GM12892 (cell line): ENCODE measurements at regions not wholly inside any gene's neighbourhood (a gene's known extent, or its start where the extent isn't known, plus 50 kb on each side); places are given as distances from the start of the nearest gene placed in this dataset.

ENCODE experiments used
- POLR2A ChIP-seq: IDR thresholded peaks from 2 replicates; pipeline ENCODE4 v1.6.1; 2011; ENCODE audit warnings: low read depth, low read length, control low read depth
- POLR2AphosphoS5 ChIP-seq: IDR thresholded peaks from 2 replicates; pipeline ENCODE4 v1.6.1; 2011; ENCODE audit warnings: low read depth, low read length, control low read depth
- TAF1 ChIP-seq: IDR thresholded peaks from 2 replicates; pipeline ENCODE4 v1.6.1; 2011; ENCODE audit warnings: low read depth, mild to moderate bottlenecking, control low read depth, low read length, borderline replicate concordance

DNA sequence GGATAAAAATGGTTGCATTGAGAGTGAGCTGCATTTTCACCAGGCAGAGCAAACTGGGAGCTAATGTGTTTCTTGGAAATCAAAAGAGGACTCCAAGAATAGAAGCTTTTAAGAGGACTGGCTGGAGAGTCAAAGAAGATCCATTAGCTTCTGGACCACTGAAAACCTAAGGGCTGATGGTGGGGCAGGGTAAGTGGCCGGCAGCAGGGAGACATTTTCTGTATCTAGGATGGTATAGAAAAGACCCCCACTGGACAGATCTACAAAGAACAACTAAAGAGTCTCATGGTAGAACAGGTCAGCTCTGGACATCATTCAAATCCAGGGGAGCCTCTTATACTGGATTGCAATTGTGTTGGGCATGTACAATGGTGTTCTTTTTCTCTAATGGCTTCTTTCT, 262.3 kb downstream of the PTGER3 start:
- TF ChIP-seq POLR2A, result no peak
- TF ChIP-seq POLR2AphosphoS5, result no peak
- no peak for TF ChIP-seq TAF1
